CD4-positive, alpha-beta T cell treated with Interleukin-4 for 4 hours (primary cell): ENCODE measurements at regions not wholly inside any gene's neighbourhood (a gene's known extent, or its start where the extent isn't known, plus 50 kb on each side); places are given as distances from the start of the nearest gene placed in this dataset.
"Not testable (repeated sequence)": the region's sequence is repeated elsewhere in the genome, so short reads cannot be mapped to it uniquely, and the experiment has no call there.

Experiments used
- DNase-seq: peaks from one replicate; pipeline ENCODE4 v3.0.0-alpha.2; 2020

- no peak for DNase-seq
Measured at GRCh38 chr4:114310296-114310925, 288.2 kb upstream of the UGT8 start.

- no peak for DNase-seq
Measured at GRCh38 chr4:114311787-114312186, 286.8 kb upstream of the UGT8 start.

- no peak for DNase-seq
Measured at GRCh38 chr4:114312338-114312737, 286.3 kb upstream of the UGT8 start.

- no peak for DNase-seq
Measured at GRCh38 chr4:114316789-114317188, 281.8 kb upstream of the UGT8 start.

GRCh38 chr4:114317564-114317963, 281.0 kb upstream of the UGT8 start:
- no peak for DNase-seq

- DNase-seq: no peak
Measured at GRCh38 chr4:114318309-114318708, 280.3 kb upstream of the UGT8 start.

- DNase-seq: no peak
Measured at GRCh38 chr4:114320126-114320525, 278.5 kb upstream of the UGT8 start.

- no peak for DNase-seq
Measured at GRCh38 chr4:114321366-114321765, 277.2 kb upstream of the UGT8 start.

GRCh38 chr4:114323841-114324240, 274.8 kb upstream of the UGT8 start:
- no peak for DNase-seq

GRCh38 chr4:114326358-114326757, 272.2 kb upstream of the UGT8 start:
- DNase-seq: no peak

GRCh38 chr4:114332119-114332518, 266.5 kb upstream of the UGT8 start:
- DNase-seq: no peak

GRCh38 chr4:114334363-114334762, 264.2 kb upstream of the UGT8 start:
- not testable (repeated sequence) for DNase-seq

GRCh38 chr4:114334884-114335330, 263.7 kb upstream of the UGT8 start:
- DNase-seq: no peak

GRCh38 chr4:114335339-114335738, 263.3 kb upstream of the UGT8 start:
- DNase-seq: no peak

- DNase-seq: no peak
Measured at GRCh38 chr4:114343015-114343414, 255.6 kb upstream of the UGT8 start.

GRCh38 chr4:114349543-114350175, 248.9 kb upstream of the UGT8 start:
- no peak for DNase-seq

GRCh38 chr4:114358901-114359300, 239.7 kb upstream of the UGT8 start:
- DNase-seq: no peak

GRCh38 chr4:114361249-114361648, 237.4 kb upstream of the UGT8 start:
- no peak for DNase-seq

GRCh38 chr4:114364857-114365256, 233.8 kb upstream of the UGT8 start:
- no peak for DNase-seq

- DNase-seq: no peak
Measured at GRCh38 chr4:114365591-114365990, 233.0 kb upstream of the UGT8 start.

GRCh38 chr4:114366368-114366767, 232.2 kb upstream of the UGT8 start:
- DNase-seq: no peak

GRCh38 chr4:114368751-114369150, 229.9 kb upstream of the UGT8 start:
- DNase-seq: no peak

- DNase-seq: no peak
Measured at GRCh38 chr4:114373508-114373907, 225.1 kb upstream of the UGT8 start.

- no peak for DNase-seq
Measured at GRCh38 chr4:114378305-114378903, 220.2 kb upstream of the UGT8 start.

GRCh38 chr4:114383067-114383466, 215.5 kb upstream of the UGT8 start:
- DNase-seq: no peak
